Fibroblast of lung (primary cell): ENCODE measurements at regions not wholly inside any gene's neighbourhood (a gene's known extent, or its start where the extent isn't known, plus 50 kb on each side); places are given as distances from the start of the nearest gene placed in this dataset.

Experiments
- EZH2 ChIP-seq: IDR thresholded peaks from 2 replicates; pipeline ENCODE4 v1.5.1; 2012; ENCODE audit warnings: low read length, control low read depth, mild to moderate bottlenecking; ENCODE audit errors: missing control alignments
- TF ChIP-seq, protein P1 (sequence below), 2 donors: IDR thresholded peaks in 1 of 2; conservative IDR thresholded peaks in 1 of 2; 1 replicate in 1 of 2; 2 replicates in 1 of 2; pipeline ENCODE4 v1.5.1; 2011 to 2012; ENCODE audit warnings: low read length in 2 of 2, control low read depth in 1 of 2, inconsistent platforms in 1 of 2, low read depth in 1 of 2, mild to moderate bottlenecking in 1 of 2

DNA sequence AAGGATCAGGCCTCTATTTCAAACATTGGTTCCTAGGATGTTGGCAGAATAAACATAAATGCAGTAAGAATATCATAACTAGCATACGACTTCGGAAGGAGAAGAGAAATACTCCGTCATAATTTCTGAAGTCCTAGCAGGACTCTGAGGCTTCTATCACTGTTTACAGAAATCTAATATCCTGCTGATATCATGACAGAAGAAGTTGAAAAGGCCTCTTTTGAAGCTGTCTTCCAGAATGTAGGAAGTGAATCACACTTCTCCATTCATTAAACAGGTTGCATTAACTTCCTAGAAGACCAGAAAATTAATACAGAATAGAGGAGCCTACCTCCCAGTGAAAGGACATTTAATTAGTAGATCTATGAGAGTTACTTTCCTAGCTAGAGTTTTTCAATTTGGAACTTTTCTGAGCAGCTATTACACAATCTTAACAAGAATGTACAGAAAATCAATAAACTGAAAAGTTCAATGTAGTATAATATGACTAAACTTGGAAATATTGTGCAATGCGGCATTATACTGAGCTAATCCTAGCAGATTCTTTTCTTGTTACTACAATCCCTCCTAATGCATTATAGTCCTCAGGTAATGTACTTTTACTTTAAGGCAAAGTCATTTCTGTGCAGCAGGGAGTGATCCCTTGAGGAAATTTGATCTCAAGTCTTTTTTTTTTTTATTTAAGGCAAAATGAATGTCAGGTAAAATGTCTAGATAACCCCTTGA is 622.6 kb upstream of the CELF2 start:
- TF ChIP-seq EZH2, result no peak
- TF ChIP-seq, protein P1, sequence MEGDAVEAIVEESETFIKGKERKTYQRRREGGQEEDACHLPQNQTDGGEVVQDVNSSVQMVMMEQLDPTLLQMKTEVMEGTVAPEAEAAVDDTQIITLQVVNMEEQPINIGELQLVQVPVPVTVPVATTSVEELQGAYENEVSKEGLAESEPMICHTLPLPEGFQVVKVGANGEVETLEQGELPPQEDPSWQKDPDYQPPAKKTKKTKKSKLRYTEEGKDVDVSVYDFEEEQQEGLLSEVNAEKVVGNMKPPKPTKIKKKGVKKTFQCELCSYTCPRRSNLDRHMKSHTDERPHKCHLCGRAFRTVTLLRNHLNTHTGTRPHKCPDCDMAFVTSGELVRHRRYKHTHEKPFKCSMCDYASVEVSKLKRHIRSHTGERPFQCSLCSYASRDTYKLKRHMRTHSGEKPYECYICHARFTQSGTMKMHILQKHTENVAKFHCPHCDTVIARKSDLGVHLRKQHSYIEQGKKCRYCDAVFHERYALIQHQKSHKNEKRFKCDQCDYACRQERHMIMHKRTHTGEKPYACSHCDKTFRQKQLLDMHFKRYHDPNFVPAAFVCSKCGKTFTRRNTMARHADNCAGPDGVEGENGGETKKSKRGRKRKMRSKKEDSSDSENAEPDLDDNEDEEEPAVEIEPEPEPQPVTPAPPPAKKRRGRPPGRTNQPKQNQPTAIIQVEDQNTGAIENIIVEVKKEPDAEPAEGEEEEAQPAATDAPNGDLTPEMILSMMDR (conservative IDR thresholded peaks at IDR 0.05 in 1 of 2, IDR thresholded peaks at IDR 0.05 in 1 of 2; ENCODE audit: low read depth in 1 of 2, low read length in 2 of 2), result no peak
